Astrocyte (in vitro differentiated cells and primary cell): ENCODE measurements at regions not wholly inside any gene's neighbourhood (a gene's known extent, or its start where the extent isn't known, plus 50 kb on each side); places are given as distances from the start of the nearest gene placed in this dataset.

Experiments used
- DNase-seq: peaks from one replicate; pipeline ENCODE4 v3.0.0-alpha.2; 2010; ENCODE audit warnings: low read depth
- FAIRE-seq: peaks from 2 replicates; lab custom pipeline; 2011; peaks lifted over from hg19 to GRCh38; lab: Jason Lieb, UNC
- H2AFZ ChIP-seq: 2 replicates; pipeline ENCODE4 v1.6.0; 2012; ENCODE audit warnings: low read depth, low read length, inconsistent platforms
- H3K27ac ChIP-seq: 2 replicates; pipeline ENCODE4 v1.5.1; 2011; ENCODE audit warnings: low read depth, low read length, inconsistent platforms
- H3K27me3 ChIP-seq: 2 replicates; pipeline ENCODE4 v1.6.0; 2011; ENCODE audit warnings: low read length, inconsistent platforms; ENCODE audit not compliant: insufficient read depth
- H3K36me3 ChIP-seq: 2 replicates; pipeline ENCODE4 v1.5.1; 2011; ENCODE audit warnings: low read length, inconsistent platforms; ENCODE audit not compliant: insufficient read depth
- H3K4me1 ChIP-seq: 2 replicates; pipeline ENCODE4 v1.5.1; 2011; ENCODE audit warnings: low read length, inconsistent platforms; ENCODE audit not compliant: insufficient read depth
- H3K4me2 ChIP-seq: 2 replicates; pipeline ENCODE4 v1.6.0; 2012; ENCODE audit warnings: low read length, inconsistent platforms
- H3K4me3 ChIP-seq: 2 replicates; pipeline ENCODE4 v1.5.1; 2011; ENCODE audit warnings: low read depth, mild to moderate bottlenecking, low read length, inconsistent platforms; ENCODE audit not compliant: insufficient read depth
- H3K79me2 ChIP-seq: 2 replicates; pipeline ENCODE4 v1.6.0; 2012; ENCODE audit warnings: mild to moderate bottlenecking, low read length, inconsistent platforms; ENCODE audit not compliant: insufficient read depth
- H3K9ac ChIP-seq: 2 replicates; pipeline ENCODE4 v1.6.0; 2012; ENCODE audit warnings: mild to moderate bottlenecking, low read length, inconsistent platforms
- H3K9me3 ChIP-seq: 2 replicates; pipeline ENCODE4 v1.5.1; 2012; ENCODE audit warnings: low read depth, mild to moderate bottlenecking, low read length, inconsistent platforms; ENCODE audit not compliant: insufficient read depth
- H4K20me1 ChIP-seq: 2 replicates; pipeline ENCODE4 v1.6.0; 2012; ENCODE audit warnings: low read length, inconsistent platforms; ENCODE audit not compliant: insufficient read depth
- H3K27ac Mint-ChIP-seq: one replicate; pipeline ENCODE4 v1.8.0; 2021; ENCODE audit warnings: mild to moderate bottlenecking, mixed read lengths; ENCODE audit not compliant: unreplicated experiment
- H3K27me3 Mint-ChIP-seq: one replicate; pipeline ENCODE4 v1.8.0; 2021; ENCODE audit warnings: low read depth, mixed read lengths; ENCODE audit not compliant: unreplicated experiment
- H3K36me3 Mint-ChIP-seq: one replicate; pipeline ENCODE4 v1.8.0; 2021; ENCODE audit warnings: low read depth, mixed read lengths; ENCODE audit not compliant: unreplicated experiment
- H3K4me1 Mint-ChIP-seq: one replicate; pipeline ENCODE4 v1.8.0; 2021; ENCODE audit warnings: low read depth, mixed read lengths; ENCODE audit not compliant: unreplicated experiment
- H3K4me3 Mint-ChIP-seq: one replicate; pipeline ENCODE4 v1.8.0; 2021; ENCODE audit warnings: mild to moderate bottlenecking, moderate library complexity, mixed read lengths; ENCODE audit not compliant: unreplicated experiment
- H3K9me3 Mint-ChIP-seq: one replicate; pipeline ENCODE4 v1.8.0; 2021; ENCODE audit warnings: mild to moderate bottlenecking, mixed read lengths; ENCODE audit not compliant: unreplicated experiment
- CTCF ChIP-seq: IDR thresholded peaks from 2 replicates; pipeline ENCODE4 v1.5.1; 2011; ENCODE audit warnings: low read depth, mild to moderate bottlenecking, inconsistent platforms, low read length, moderate library complexity; ENCODE audit not compliant: insufficient read depth
- EZH2 ChIP-seq: IDR thresholded peaks from 2 replicates; pipeline ENCODE4 v1.6.1; 2012; ENCODE audit warnings: mild to moderate bottlenecking, low read length, inconsistent platforms; ENCODE audit not compliant: insufficient read depth

- no peaks in the 10 kb centered on the region for H3K9me3 ChIP-seq
- no peak overlapping the region for H3K4me3 ChIP-seq
- no peak overlapping the region for H3K4me3 Mint-ChIP-seq
- no peaks in the 10 kb centered on the region for H3K79me2 ChIP-seq
- peaks cover 14% of the 10 kb centered on the region for H3K4me1 ChIP-seq
- no peaks in the 10 kb centered on the region for H3K9me3 Mint-ChIP-seq
- no peak for TF ChIP-seq CTCF
- no peak for TF ChIP-seq EZH2
- H4K20me1 ChIP-seq: no peaks in the 10 kb centered on the region
- peaks cover 12% of the 10 kb centered on the region for H3K4me1 Mint-ChIP-seq
- no peak overlapping the region for H3K27ac ChIP-seq
- no peaks in the 10 kb centered on the region for H3K27me3 ChIP-seq
- DNase-seq (no peak), FAIRE-seq (no peak)
- no peak overlapping the region for H3K9ac ChIP-seq
- H3K4me2 ChIP-seq: no peak overlapping the region
- peaks cover 19% of the 10 kb centered on the region for H3K27me3 Mint-ChIP-seq
- no peaks in the 10 kb centered on the region for H3K36me3 Mint-ChIP-seq
- no peaks in the 10 kb centered on the region for H3K36me3 ChIP-seq
- H3K27ac Mint-ChIP-seq: no peak overlapping the region
- H2AFZ ChIP-seq: no peak overlapping the region
Measured at GRCh38 chr11:130576146-130576545, 127.7 kb downstream of the ADAMTS15 start.

GRCh38 chr11:130578738-130579368 lies 130.4 kb downstream of the ADAMTS15 start:
- TF ChIP-seq CTCF: no peak
- no peak for TF ChIP-seq EZH2
- Histone ChIP-seq H3K27ac (no peak overlapping the region), H3K9me3 (no peaks in the 10 kb centered on the region), H4K20me1 (no peaks in the 10 kb centered on the region), H3K4me2 (no peak overlapping the region), H3K9ac (no peak overlapping the region), H3K4me3 (no peak overlapping the region), H3K27me3 (no peaks in the 10 kb centered on the region), H3K4me1 (peaks cover 27% of the 10 kb centered on the region), H2AFZ (no peak overlapping the region), H3K79me2 (no peaks in the 10 kb centered on the region), H3K36me3 (no peaks in the 10 kb centered on the region)
- FAIRE-seq (no peak), DNase-seq (no peak)
- peaks cover 26% of the 10 kb centered on the region for H3K4me1 Mint-ChIP-seq
- no peak overlapping the region for H3K27ac Mint-ChIP-seq
- H3K4me3 Mint-ChIP-seq: no peak overlapping the region
- peaks cover 9% of the 10 kb centered on the region for H3K27me3 Mint-ChIP-seq
- H3K36me3 Mint-ChIP-seq: no peaks in the 10 kb centered on the region
- H3K9me3 Mint-ChIP-seq: no peaks in the 10 kb centered on the region

GRCh38 chr11:130580372-130580771 lies 131.9 kb downstream of the ADAMTS15 start:
- TF ChIP-seq CTCF: no peak
- TF ChIP-seq EZH2: no peak
- peak overlapping the region; percentile 100 for H3K27ac Mint-ChIP-seq
- FAIRE-seq (peak; percentile 90), DNase-seq (peak; percentile 99)
- Histone ChIP-seq H2AFZ (peak overlapping the region; percentile 36), H3K79me2 (no peaks in the 10 kb centered on the region), H4K20me1 (no peaks in the 10 kb centered on the region), H3K27ac (peak overlapping the region; percentile 99), H3K9ac (peak overlapping the region; percentile 80), H3K4me1 (peaks cover 31% of the 10 kb centered on the region), H3K4me2 (peak overlapping the region; percentile 74), H3K27me3 (no peaks in the 10 kb centered on the region), H3K9me3 (no peaks in the 10 kb centered on the region), H3K4me3 (no peak overlapping the region), H3K36me3 (no peaks in the 10 kb centered on the region)
- H3K9me3 Mint-ChIP-seq: no peaks in the 10 kb centered on the region
- H3K27me3 Mint-ChIP-seq: peaks cover 7% of the 10 kb centered on the region
- H3K4me3 Mint-ChIP-seq: peak overlapping the region; percentile 8
- H3K36me3 Mint-ChIP-seq: no peaks in the 10 kb centered on the region
- H3K4me1 Mint-ChIP-seq: peaks cover 27% of the 10 kb centered on the region
